GM21423 (cell line): ENCODE measurements at regions not wholly inside any gene's neighbourhood (a gene's known extent, or its start where the extent isn't known, plus 50 kb on each side); places are given as distances from the start of the nearest gene placed in this dataset.
"Not testable (repeated sequence)": the region's sequence is repeated elsewhere in the genome, so short reads cannot be mapped to it uniquely, and the experiment has no call there.

ENCODE experiments used
- ATAC-seq: cut with Tn5 transposase; IDR thresholded peaks from one replicate; pipeline ENCODE4 v1.9.1; 2021; ENCODE audit warnings: mild to moderate bottlenecking, moderate library complexity; ENCODE audit not compliant: unreplicated experiment

DNA sequence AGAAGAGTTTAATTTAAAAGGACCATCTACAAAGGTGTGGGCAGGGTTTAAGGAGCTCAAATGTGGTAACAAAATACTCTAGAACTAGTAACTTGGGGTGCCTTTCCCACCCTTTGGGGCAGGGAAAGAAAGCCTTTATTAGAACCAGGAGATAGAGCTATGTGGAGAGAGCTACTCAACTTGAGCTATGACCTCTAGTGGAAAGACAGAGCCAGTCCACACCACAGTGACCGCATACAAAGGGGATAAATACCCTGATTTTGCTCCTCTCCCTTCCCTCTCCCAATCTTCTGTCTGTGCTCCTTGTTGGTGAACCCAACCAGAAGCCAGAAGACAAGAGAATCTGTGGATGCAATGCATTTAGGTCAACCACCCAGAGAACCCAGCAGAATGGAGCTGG lies 54.4 kb upstream of the JAK1 start:
- no peak for ATAC-seq

DNA sequence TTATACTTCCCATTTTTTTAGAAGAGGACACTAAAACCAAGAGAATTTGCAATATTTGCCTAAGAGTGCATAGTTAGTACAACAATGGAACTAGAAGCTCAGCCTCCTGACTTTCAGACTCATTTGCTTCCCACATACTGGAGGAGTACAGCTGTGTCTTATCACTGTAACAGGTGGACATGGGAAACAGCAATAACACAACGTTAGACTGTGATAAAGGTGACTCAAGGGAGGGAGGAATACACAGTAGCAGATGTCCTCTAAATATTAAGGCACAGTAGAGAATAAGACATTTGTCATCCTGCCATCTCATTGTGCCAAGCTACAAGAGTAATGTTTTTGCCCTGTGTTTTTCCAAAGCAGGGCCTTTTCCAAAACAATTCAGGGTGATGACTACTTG lies 55.4 kb upstream of the JAK1 start:
- ATAC-seq, result no peak

DNA sequence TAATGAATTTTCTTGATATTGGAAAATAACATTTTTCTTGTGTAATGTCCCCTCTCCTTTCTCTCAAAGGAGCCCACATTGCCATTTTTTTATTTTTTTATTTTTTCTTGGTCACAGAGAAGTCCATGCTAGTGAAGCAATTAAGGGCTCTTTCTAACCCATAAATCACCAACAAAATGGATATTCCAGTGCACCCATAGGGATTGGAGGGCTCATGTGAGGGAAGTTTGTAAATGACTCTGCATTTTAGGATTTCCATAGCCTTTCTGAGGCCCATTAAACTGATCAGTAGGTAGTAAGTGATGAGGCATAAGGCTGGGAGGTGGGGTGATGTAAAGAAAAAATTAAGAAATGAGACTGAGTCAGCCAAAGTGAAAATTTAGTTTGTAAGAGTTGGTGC lies 55.9 kb upstream of the JAK1 start:
- no peak for ATAC-seq

DNA sequence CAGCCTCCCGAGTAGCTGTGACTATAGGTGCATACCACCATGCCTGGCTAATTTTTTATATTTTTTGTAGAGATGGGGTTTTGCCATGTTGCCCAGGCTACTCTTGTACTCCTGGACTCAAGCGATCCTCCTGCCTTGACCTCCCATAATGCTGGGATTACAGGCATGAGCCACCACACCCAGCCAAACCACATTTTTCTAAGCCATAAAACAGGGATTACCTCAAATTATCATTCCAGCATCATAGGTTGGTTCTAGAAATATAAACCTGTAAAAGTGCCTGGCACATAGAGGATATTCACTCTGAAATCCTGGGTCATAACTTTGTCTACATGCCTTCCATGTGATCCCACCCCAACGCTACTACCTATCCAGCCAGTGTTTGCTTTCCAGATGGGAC lies 59.4 kb upstream of the JAK1 start:
- ATAC-seq, result no peak

DNA sequence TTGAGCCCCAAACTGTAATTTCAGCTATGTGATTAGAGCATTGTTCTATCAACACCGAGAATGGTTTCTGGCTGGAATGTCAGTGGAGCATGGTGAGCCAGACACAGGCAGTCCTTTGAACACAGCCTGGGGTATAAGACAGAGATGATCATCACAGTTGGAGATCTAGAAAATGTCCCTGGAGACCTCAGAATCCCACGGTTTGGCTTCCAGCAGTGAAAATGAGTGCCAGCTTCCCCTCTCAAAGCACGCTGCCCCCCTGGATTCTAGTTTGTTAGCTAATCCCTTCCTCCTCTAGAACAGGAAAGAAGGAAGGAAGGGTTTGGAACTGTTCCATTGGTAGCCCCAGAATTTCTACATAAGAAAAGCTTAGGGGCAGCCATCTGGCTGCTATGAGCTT lies 59.9 kb upstream of the JAK1 start:
- no peak for ATAC-seq

DNA sequence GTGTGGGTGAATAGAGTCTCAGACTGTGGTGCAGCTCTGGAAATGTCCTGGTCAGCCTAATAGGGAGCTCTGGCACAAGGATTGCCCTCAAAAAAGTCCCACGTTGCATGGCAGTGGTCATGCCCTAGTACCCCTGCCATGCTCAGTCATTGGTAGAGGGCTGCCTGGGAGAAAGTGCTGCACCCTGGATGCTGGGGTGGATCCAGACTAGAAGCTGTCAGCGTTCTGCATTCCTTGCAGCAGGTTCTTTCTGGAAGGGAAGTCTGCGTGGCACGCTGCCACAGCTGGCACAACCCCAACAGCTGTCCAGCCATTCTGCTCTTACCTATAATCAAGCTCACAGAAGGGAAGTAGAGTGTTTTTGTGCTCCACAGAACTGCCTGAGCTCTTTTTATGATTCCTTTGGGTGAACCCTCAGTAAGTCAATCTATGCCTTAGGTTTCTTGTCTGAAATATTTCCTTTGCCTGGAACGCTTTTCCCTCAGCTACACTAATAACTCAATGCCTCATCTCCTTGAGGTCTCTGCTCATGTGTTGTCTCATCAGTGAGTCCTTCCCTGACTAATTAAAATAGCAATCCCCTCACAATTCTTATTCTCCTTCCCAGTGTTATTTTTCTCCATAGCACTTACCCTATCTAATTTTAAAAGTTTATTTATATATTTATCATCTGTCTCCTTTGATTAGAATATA lies 61.5 kb upstream of the JAK1 start:
- no peak for ATAC-seq

DNA sequence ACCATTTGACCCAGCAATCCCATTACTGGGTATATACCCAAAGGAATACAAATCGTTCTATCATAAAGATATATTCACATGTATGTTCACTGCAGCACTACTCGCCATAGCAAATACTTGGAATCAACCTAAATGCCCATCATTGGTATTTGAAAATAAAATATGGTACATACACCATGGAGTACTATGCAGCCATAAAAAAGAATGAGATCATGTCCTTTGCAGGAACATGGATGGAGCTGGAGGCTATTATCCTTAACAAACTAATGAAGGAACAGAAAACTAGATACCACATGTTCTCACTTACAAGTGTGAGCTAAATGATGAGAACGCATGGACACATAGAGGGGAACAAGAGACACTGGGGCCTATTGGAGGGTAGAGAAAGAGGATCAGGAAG lies 63.1 kb upstream of the JAK1 start:
- ATAC-seq, result not testable (repeated sequence)

DNA sequence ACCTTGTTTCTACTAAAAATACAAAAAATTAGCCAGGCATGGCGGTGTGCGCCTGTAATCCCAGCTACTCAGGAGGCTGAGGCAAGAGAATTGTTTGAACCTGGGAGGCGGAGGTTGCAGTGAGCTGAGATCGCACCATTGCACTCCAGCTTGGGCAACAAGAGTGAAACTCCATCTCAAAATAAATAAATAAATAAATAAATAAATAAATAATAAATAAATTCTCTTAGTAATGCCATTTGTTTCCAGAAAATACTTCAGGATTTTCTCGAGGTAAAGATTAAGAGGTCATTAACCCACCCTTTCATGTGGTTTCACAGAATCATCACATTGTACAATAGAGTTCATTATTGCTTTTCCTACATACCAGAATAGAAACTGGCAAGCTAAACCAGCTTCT lies 68.5 kb upstream of the JAK1 start:
- ATAC-seq, result not testable (repeated sequence)

DNA sequence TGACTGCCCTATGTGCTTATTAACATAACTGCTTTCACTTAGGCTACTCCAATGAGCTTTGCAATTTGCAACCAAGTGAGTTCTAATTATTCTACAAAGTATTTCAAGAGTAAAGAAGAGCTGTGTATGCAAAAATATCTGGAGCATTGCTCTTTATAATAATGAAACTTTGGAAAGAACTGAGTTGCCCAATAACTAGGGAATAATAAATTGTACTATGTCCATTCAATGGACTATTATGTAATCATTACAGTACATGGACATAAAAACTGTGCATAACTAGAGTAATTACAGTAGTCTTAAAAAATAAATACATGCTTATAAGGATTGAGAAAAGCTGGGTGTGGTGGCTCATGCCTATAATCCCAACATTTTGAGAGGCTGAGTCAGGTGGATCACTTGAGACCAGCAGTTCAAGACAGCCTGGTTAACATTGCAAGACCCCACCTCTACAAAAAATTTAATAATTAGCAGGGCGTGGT lies 70.3 kb upstream of the JAK1 start:
- no peak for ATAC-seq

DNA sequence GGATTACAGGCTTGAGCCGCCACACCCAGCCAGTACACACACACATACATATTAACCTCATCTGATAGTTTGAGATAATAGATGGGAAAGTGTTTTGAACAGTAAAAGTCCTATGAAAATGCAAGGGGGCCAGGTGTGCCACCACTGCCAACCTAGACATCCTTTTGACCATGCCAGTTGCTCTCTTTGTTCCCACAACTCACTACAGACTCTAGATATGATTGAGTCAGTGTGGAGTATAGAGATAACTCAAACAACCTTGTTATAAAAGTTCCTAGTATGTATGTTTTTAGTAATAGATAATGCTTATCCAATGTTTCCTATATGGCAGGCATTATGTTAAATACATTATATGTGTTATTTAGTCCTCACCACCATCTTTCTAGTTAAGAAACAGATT lies 72.7 kb upstream of the JAK1 start:
- no peak for ATAC-seq

DNA sequence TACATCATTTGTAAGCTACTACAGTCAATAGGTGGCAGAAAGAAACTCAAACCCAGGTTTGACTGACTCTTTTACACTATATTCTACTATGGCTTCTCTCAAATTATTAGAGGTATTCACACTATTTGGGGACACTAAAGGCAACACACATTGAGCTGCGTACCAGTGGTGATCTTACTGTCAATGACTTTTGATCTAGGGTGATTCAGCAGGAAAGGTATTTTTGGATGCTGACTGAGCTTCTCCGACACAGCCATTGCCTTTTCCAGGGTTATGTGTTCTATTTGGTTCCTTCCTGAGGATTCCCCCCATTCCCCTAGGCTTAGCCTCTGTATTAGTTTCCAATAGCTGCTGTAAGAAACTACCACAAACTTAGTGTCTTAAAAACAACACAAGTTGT lies 73.2 kb upstream of the JAK1 start:
- no peak for ATAC-seq

DNA sequence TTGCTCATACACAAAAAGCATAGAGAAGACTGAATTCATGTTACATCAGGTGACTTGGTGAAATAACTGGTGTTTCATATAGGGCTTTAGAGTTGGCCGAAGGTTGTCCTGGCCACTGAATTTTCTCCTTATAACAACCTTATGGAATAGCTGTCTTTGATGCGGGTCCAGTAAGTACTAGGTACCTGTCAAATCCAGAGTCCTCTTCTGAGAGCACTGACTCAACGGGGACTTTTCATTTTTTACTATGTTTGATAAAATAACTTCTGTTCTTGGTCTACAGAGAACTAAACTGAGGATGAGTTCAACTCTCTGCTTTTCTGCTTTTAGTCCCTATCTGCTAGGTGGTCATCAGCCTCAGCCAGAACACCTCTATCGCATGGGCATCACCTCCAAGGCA lies 76.1 kb upstream of the JAK1 start:
- no peak for ATAC-seq

DNA sequence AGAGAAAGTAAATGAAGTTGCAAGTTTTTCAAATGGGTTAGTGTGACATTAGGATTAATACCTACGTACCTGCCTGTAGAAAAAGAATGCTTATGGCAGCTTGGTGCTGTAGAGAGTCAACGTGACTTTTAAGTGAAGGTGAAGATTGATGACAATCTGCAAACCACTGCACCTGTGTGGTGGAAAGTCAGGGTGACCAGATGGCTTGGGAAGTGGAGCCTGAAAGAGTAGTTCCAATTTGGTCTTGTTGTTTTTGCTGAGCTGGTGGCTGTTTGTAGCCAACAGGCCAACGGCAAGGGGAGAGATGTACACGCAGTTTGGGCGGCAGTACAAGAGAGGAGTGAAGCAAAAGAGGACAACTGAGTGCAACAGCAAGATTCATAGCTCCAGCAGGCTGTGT lies 78.1 kb upstream of the JAK1 start:
- no peak for ATAC-seq

DNA sequence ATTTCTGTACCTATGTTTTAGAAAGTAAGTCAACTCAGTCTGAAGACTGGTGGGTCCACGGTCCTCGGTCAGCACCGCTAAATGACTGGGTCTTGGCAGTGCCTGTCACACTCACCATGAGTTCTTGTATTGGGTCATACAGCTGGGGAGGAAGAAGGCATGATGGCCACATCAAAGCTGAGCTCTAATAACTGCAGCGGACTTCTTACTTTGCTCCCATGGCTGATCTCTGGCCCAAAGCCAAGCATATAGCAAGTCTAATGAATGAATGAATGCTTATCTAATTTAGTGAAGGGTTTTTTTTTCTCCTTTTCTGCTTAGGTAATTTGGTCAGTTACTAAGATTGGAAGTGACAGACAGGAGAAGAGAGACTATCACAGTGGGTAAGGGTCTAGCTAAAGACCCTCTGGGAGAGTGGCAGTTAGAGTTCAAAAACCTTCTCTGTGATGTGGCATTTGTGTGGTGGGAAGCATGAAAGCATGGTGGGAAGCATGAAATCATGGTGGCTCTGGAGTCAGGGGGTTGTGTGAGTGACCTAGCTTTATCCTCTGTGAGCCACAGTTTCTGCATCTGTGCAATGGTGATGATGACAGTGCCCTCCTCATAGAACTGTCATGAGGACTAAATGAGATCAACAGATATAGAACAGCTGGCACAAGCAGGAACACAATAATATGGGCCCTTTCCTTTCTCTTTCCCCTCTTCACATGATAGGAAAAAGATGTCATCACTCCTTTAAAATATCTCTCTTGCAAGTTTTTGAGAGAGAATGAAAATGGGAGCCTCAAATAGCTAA lies 78.9 kb upstream of the JAK1 start:
- ATAC-seq, result no peak

DNA sequence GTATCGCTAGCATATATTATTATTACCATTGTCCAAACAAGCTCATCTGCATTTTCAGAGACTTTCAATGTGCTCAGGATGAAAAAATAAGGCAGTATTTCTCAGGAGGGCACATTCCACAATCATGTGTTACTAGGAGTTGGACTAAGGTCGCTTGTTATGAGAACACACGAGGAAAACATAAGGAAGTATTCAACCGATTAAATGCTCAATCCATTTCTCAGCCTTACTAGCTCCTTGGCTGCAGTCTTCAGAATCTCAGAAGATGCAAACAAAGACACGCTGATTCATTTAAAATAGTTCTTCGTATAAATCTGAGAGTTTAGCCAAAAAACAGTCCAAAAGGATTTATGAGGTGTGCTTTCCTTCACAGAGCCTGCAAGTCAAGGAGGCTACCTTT lies 82.0 kb upstream of the JAK1 start:
- no peak for ATAC-seq

DNA sequence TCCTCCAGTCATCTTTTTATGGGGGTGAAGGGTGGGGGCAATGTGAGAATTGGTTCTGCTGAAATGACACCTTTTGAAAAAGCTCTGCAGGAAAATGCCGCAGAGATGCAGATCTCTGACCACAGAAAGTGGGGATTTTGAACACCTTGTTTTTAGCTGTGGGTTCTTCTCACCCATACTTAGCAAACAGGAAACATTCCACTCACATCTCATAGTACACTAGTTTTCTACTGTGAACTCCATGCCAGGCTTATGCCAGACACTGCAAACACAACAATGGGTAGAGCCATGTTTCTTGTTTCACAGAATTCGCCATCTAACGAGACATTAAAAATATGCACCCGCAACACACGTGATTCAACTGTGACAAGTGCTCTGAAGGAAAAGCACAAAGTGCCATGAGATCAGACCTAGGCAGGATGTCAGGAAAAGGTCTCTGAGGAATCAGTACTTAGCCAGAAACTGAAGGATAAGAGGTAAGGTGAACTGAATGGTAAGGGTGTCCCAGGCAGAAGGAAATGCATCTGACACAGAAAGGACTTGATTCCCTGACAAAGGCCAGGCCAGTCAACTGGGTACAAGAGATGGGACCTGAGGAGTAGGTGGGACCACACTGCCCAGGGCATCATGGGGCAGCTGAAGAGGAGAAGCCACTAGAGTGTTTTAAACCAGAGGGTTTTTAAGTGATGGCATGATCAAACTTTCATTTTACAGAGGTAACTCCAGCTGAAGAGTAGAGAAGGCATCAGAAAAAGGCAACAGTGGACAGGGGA lies 83.8 kb upstream of the JAK1 start:
- ATAC-seq, result no peak

DNA sequence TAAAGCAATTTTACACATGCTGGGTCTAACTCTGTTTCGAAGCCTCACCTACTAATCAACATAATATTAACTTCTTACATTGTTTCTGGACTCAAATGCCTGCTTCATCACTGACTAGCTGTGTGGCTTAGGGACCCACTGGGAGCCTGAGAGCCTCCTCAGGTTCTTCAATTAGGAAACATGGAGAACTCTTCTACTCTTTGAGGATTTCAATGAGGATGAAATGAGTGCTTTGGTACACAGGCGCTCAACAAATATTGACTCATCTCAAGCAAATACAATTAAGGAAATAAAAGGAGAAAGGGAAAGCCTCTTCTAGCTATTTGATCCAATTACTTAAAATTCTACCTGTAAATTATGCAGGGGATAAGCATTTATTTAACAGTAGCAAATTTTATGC lies 84.4 kb upstream of the JAK1 start:
- no peak for ATAC-seq

DNA sequence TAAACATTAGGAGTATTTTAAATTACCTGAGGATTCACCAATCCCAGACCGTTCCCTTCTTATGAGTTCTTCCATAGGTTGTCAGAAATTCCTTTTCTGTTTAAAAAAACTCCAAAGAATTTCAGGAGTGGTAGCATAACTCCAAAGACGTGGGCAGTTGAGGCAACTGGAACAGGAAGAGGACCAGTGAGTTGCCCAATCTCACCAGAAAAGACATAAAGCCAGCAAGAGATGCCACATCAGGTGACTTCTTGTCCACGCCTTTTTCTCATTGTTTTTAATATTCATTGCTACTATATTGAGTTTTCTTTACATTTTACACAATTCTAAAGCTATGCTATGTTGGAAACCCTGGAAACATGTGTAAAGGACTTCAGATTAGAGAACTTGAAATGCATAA lies 88.1 kb upstream of the JAK1 start:
- ATAC-seq, result no peak

DNA sequence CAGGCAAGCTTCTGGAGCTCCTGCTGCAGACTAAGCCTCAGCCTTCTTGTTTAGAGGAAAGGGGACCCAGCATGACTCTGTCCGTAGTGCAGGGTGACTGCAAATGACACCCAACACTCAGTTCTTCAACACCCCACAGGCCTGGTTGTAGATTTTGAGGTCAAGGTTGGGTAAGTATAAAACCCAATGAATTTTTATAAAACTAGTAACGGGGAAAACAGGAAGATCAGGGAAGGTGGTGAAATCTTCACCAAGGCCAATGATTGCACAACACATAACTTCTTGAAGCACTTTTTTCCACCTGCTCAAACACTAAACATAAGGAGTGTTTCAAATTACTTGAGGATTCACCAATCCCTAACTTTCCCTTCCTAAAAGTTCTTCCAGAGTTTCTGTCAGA lies 89.4 kb upstream of the JAK1 start:
- ATAC-seq, result no peak

DNA sequence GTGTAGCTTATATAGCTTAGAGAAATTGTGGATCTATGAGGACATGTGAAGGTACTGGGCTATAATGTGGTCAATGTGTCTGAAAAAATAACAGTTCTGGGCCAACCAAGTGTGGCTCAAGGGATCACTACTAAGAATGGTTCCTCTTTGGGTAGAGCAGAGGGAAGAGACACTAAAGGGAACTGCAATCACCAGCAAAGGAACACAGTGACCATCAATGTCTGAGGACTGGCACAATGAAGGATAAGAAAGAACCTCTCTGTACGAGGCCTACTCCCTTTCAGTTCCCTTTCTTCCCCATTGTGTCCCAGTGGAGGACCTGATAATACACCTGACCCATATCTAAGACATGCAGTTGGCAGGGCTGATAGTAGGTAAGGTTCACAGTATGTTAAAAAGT lies 89.9 kb upstream of the JAK1 start:
- no peak for ATAC-seq

DNA sequence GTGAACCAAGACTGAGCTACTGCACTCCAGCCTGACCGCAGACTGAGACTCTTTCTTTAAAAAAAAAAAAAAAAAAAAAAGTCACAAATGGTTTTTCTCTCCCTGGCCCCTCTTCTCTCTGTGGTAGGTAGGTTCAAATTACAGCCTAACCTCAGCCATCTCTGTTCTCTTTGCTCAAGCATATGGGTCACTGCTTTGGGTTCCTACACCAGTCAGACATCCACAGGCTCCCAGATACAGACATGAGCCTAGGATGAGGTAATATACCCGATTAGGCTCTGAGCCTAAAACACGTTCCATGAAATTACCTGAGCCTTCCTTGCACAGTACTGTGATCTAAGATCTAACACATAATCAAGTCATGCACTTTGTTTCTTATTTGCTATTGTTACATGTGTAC lies 90.5 kb upstream of the JAK1 start:
- no peak for ATAC-seq
